ENCODE measurements at regions not wholly inside any gene's neighbourhood (a gene's known extent, or its start where the extent isn't known, plus 50 kb on each side); places are given as distances from the start of the nearest gene placed in this dataset.
"Not testable (repeated sequence)": the region's sequence is repeated elsewhere in the genome, so short reads cannot be mapped to it uniquely, and the experiment has no call there.

DNA sequence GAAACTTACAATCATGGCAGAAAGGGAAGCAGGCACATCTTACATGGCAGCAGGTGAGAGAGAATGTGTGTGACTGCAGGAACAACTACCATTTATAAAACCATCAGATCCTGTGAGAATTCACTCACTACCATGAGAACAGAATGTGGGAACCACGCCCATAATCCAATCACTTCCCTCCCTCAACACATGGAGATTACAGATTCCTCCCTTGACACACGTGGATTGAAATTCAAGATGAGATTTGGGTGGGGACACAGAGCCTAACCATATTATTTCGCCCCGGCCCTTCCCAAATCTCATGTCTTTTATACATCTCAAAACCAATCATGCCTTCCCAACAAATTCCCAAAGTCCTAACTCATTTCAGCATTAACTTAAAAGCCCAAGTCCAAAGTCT lies 203.6 kb downstream of the C12orf75 start:
- DNase-seq (ENCODE audit: low read depth), result no peak

DNA sequence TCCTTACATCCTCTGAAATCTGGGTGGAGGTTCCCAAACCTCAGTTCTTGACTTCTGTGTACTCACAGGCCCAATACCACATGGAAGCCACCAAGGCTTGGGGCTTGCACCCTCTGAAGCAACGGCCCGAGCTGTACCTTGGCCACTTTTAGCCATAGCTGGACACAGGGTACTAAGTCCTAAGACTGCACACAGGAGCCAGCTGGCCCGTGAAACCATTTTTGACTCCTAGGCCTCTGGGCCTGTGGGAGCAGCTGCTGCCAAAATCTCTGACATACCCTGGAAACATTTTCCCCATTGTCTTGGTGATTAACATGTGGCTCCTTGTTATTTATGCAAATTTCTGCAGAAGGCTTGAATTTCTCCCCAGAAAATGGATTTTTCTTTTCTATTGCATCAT lies 204.5 kb downstream of the C12orf75 start:
- DNase-seq (ENCODE audit: low read depth), result not testable (repeated sequence)

DNA sequence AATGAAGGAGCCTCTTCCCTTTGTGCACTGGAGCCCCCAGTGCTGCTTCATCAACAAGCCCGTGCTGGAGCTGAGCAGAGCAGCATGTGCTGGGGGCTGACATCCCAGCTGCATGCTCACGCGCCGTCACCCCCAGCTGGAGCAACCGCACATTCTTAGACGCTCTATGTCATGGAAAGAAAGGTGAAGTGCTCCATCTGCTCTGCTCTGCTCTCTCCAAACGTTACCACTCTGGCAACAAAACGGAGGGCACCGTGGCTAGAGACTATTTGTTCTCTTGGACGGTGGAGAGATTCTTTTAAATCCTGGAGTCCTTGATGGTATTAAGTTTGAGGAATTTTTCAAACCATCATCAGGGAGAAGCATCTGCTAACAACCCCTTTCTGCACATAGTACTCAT lies 208.4 kb downstream of the C12orf75 start:
- DNase-seq (ENCODE audit: low read depth), result no peak

DNA sequence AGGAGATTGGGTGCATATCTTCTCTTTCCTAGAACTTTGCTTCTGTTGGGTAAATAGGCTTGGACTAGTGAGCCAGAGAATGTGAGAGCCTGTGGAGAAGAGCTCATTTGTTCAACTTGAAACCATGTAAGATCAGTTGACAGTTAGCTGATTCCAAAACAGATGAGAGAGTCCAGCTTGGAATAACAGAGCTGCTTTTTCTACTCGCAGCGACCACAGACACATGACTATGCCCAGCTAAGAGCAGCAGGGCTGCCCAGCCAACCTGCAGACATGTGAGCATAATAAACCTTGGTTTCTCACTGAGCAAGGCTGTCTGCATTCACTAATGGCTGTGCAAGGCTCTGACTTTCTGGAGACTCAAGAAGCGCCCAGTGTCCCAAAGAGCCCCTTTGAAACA lies 209.2 kb downstream of the C12orf75 start:
- DNase-seq (ENCODE audit: low read depth), result no peak

DNA sequence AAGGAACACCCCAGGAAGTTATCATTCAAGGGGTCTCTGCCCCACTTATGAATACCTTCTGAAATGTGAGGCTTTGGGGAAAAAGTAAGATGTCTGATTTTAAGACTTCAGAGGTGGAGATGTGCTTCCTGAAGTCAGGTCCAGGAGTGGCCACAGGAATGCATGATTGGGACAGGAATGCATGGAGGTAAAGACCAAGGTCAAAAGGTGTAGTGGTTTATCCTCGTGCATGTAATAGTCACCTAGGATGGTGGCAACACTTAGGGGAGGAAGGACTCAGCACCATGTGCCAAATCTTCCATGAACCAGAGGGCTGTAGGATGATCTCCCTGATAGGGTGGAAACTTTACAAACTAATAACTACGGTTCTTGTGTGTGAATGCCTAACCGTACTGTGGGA lies 217.3 kb downstream of the C12orf75 start:
- no peak for DNase-seq (ENCODE audit: low read depth)

DNA sequence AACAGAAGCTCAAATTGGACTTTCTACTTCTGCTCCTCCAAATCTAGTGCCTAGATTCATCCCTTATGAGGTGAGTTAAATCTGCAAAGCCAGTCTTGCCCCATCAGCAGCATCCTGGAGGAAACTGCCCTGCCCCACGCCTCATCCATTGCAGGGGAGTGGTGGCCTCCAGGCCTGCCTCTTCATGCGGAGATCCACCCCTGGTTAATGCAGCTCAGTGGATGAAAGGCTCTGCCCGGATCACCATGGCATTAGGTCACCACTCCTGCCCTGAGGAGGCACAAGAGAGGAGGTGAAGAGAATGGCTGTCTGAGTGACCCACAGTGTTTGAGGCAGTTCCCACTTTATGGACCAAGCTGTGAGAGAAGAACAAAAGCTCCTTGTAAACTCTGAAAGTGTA lies 218.1 kb downstream of the C12orf75 start:
- DNase-seq (ENCODE audit: low read depth), result no peak

DNA sequence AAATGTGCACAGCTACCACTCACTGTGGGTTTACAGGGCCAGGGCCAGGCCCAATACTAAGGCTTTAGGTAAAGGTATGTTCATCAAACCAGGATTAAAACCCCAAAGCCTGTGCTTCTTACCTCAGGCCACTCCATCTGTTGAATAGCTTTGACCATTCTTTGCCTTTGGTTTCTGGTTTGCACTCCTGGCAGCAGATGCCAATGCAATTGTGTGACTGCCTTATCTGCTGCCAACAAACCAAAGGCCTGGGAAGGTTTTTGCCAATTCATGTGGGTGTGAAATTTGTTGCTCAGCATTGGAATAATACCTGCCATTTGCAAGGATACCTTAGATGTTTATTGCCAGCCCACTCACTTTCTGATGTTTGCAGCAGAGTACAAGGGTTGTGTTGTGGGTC lies 221.6 kb downstream of the C12orf75 start:
- DNase-seq (ENCODE audit: low read depth), result no peak

DNA sequence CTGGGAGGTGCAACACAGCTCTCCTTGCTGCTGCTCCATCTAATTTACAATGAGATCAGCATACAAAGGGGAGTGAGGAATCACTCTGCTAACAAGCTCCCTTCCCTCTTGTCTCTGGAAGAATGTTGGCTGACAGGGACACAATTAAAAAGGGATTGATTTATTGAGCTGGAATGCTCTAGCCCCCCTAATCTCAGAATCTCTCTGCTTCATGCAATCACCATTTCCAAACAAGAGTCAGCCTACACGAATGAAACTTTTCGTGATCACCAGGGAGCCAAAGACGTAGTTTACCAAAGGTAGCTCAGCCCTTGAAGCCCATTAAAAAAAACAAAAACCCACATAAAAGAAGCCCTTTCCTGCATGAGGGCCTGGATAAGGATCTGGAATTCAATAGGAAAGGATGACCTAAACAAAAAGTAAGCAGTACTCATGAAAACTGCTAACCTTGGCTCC lies 223.8 kb downstream of the C12orf75 start:
- no peak for DNase-seq (ENCODE audit: low read depth)

DNA sequence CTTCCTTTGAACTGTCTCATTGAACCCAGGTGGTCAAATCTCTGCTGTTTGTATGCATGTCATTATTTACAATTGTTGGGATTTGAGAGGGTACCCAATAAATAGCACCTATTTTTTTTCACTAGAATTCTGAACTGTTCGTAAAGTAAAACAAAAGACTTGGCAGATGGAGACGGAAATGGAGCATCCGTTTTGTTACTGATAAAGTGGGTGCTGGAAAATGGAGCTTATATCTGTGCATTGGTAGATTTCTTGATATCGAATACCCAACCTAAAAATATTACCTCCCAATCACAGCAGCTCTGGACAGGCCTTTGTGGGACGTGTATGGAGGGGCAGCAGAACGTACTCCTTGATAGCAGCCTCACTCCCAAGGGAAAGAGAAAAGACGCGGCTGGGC lies 224.4 kb downstream of the C12orf75 start:
- no peak for DNase-seq (ENCODE audit: low read depth)

DNA sequence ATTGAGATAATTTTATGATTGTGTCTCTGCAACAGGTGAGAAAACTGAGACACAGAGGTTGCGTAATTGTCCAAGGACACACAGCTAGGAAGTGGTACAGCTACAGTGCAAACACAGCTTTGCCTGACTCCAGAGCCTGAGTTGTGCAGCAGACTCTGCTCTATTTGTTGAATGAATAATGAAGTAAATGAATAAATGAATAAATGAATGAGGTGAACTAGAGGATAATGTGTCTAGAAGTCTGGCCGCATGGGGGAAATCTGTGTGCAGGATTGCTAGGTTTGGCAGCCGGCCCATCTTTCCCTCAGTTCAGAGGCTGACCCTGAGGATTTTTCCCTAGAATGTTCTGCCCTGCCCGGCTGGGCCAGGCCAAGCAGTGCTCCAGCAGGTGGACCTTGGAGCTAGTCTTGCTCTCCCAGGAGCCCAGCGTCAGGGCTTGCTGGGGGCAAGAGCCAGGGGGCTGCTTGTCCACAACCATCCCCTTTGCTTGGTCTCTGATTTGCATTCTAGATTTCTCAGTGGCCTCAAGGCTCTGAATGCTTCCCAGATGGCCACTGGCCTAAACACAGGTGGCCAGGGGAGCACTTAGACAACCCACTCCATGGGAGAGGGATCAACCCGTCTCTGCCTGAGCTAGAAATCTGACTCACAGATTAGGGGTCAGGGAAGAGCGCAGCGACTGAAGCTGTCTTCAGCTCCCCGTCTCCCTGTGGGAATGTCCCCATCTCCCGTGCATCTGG lies 225.2 kb downstream of the C12orf75 start:
- no peak for DNase-seq (ENCODE audit: low read depth)

DNA sequence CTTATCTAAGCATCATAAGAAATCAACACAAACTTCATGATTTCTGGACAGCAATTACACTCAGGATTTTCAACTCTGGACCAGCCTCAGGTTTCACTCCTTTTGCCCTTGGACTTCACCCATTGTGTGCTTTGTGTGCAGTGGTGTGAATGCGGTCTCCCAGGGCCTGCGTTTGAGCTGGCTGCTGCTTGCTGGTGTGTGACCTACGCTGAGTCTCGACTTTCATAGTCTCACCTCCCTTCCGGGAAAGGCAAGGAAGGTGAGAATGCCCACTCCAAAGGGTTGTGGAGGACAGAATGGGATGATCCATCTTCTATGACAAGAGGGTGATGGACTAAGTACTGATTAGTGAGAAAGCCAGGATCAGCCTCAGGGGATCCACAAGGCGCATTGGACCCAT lies 228.8 kb downstream of the C12orf75 start:
- no peak for DNase-seq (ENCODE audit: low read depth)

DNA sequence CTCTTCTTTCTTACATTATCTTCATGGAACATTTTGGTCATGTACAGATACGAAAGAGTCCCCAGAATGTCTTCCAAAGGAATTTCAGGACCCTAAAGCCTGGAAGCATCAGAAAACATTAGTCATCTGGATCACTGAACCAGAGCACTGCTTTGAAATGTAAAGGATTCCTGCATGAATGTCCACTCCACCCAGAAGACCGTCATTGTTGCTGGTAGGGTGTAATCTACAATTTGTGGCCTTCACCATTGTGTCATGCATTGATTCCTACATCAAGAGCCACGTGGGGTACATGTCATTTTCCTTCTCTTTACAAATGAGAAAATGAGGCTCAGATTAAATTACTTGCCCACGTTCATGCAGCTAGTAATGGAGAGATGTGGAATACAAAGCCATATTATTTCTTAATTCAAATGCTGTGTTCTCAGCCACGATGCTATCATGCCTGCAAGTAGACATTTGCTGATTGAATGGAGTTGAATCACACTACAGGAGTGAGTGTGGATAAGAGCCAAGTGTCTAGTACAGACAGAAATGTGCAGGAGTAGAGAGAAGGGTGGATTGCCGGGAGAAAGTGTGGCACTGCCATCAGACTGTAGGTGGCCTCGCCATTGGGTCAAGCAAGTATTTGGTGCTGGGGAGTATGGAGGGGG lies 231.2 kb downstream of the C12orf75 start:
- DNase-seq (ENCODE audit: low read depth), result no peak

DNA sequence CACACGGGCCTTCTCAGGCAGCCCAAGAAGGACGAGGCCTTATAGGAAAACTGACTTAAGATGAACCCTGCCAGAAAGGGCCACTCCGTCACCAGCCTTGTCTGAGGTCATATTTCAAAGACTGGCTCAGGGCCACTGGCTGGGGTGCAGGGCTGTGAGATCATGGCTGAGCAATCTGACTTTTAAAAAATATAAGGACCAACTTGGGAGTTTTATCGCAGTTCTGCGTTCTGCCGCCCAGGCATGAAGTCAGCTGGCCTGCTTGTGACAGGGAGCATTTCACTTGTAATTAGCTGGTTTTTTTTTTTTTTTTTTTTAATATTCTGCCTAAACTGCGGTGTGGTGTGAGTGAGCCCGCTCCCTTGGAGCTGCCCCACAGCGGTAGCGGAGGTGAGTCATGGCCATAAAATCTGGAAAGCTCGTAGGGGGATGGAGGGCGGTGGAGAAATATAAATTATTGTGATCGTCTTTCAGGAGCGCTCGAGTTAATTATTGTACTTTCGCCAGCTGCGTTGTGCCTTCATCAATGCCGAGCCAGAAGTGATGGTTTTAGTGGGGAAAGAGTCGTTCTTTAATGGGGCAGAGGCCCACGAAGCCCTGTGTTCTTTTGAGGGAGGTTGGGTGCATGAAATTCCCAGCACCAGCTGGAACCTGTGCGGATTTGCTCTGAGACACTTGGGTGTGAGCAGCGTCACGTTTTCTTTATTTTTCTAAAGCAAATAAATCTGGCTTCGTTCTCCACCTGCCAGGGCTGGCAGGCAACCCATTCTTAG lies 231.9 kb downstream of the C12orf75 start:
- DNase-seq (ENCODE audit: low read depth), result peak; percentile 20

DNA sequence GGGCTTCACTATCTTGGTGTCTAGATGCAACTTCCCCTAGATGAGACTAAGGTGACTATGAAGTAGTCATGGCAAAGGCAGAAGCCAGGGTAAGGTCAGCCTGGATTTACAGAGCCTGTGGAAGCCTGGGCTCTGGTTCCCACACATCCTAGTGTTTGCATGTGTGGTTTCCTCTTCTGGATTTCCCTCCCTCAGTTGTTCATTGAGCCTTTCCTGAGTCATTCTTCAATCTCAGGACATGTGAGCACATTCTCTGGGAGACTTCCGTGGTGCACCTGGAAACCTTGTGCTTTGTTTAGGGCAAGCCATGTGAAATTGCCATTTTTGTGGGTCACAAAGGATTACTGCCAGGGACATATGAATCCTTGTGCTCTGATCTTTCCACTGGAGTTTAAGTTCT lies 236.6 kb downstream of the C12orf75 start:
- no peak for DNase-seq (ENCODE audit: low read depth)

DNA sequence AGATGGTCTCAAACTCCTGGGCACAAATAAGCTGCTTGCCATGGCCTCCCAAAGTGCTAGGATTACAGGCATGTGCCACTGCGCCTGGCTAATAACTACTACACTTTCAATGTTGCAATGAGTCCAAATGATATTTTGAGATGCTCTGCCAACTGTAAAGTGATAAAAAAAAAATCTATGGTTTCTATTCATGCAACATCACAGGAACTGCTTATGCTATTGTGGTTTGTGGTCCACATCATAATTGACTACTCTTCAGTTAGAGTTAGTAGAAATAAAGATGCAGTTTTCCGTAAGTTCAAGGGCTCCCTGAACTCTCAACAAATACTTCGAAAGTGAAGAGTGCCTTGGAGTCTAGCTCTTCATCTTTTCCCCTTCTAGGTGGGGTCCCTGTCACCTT lies 239.4 kb downstream of the C12orf75 start:
- no peak for DNase-seq (ENCODE audit: low read depth)

DNA sequence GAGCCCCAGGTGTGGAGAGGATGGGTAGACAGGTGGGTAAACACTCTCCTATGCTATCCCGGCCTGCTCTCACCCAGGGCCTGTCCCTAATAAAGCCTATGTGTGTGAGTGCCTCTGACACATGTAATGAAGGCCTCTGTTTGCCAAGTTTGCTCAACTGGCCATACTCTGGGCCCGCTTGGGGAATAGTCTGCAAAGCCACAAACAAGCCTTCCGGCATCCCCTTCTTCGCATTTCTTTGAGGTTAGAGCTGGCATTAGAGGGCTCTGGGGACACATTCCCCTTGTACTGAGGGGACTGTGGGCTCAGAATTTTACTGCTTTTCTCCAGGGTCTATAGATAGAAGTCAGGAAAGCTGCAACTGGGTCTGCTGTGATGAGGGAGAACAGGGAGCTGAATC lies 240.5 kb downstream of the C12orf75 start:
- no peak for DNase-seq (ENCODE audit: low read depth)

DNA sequence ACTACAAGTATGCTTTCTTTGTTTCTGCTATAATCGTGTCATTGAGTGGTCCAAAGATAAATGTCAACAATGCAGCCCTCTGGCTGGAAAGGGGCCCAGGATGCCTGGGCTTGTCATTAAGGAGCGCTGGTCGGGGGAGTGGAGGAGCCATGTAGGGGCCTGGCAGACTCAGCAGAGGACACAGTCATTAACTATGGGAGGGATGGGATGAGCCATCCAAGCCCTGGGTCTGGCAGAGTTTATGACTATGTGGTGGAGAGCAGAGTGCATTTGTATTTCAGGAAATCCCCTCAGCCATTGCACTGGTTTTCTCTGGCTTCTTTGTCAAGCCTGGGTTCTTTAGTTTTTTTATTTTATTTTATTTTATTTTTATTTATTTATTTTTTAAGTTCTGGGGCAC lies 243.1 kb downstream of the C12orf75 start:
- no peak for DNase-seq (ENCODE audit: low read depth)

DNA sequence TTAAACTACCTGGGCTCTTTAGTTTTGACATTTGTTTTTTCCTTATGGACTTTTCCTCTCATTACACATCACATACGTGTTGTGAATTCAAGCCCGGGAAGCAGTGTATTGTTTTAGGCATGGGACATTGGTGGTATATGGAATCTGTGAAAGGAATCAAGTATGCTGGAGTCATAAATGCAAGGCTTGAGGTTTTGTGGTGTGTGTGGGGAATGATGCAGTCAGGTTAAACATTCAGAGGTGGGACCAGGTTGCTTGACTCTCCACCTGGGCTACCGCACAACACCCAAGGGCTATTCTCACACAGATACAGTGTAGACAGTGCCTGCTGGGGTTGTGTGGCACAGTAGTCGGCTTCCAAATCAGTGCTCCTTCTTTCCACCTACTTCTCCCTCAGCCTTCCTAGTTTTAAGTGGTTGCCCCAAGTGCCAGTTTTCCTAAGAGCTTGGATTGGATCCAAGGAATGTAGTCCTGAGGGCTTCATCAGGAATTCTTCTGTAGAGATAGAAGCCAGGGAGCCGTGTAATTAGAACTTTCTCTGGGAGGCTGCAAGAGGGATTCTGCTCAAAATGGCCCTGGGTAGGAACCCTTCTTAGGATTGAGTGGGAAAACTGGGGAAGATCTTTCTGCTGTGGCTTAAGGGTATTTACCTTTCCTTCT lies 243.7 kb downstream of the C12orf75 start:
- DNase-seq (ENCODE audit: low read depth), result no peak

DNA sequence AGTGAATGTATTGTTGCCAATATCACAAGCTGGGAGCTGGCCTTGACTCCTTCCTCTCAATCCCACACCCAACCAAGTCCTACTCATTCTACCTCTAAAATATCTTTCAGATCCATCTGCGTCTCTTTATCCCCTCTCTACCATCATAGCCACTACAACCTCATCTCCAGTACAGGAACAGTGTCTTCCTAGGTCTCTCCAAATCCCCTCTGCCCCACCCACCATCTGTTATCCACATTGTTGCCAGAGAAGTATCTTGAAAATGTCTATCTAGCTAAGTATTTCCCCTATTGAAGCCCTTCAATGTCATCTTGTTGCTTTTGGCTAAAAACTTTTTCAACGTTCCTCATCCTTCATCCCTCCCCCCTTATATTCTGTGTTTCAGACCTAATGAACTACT lies 244.7 kb downstream of the C12orf75 start:
- no peak for DNase-seq (ENCODE audit: low read depth)

DNA sequence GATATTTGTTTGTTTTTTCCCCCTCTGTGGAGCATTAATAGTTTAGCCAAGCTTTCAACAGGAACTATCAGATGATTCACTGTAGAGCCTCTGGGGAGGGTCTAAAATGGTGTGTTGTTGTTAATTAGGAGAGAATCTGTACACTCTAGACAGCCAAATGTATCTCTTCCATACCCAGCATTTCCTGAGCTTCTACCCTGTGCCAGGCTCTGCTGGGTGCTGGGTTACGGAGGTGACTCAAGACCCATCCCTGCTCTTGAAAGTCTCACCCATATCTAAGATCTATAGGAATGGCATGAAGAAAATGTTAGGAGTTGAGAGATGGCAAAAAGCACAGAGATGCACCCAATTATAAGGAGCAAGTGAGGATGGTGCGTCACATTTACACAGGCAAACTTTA lies 245.8 kb downstream of the C12orf75 start:
- DNase-seq (ENCODE audit: low read depth), result no peak

DNA sequence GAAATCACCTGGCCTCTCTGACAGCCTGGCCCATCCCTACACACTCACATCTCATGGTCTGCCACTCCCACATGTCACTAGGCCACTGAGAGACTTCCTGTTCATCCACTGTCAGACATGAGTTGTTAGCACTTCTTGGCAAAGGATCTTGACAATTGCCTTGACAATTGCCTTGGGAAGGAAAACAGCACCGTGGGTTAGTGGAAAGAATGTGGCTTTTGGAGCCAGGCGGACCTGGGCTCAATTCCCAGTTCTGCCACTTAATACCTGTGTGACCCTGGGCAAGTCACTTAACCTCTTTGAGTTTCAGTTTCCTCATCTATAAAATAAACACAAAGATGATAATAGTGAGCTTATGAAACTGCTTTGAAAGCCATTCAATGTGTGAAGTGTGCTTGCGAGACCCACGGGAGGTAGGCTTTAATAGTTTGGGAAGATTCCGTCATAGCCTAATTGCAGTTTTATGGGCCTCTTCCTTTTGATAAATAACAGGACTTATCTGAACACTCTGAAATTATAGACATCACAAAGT lies 250.4 kb downstream of the C12orf75 start:
- no peak for DNase-seq (ENCODE audit: low read depth)

DNA sequence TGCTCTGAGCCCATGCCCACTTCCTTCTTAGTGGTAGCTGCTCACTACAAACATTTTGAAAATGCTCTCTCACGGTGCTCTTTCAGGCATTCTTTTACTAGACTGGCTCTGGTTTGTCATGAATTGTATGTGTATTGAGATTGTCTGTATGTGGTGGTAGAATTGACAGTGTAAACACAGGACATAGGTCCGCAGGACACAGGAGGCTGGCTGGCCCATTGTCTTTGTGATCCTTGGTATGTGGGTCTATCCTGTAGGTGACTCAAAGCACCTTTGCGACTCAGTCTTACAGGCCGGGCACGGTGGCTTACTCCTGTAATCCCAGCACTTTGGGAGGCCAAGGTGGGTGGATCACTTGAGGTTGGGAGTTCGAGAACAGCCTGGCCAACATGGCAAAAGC lies 250.9 kb downstream of the C12orf75 start:
- no peak for DNase-seq (ENCODE audit: low read depth)

Measured in fibroblast of the conjunctiva (primary cell).